HL-60 (cell line): ENCODE measurements at regions not wholly inside any gene's neighbourhood (a gene's known extent, or its start where the extent isn't known, plus 50 kb on each side); places are given as distances from the start of the nearest gene placed in this dataset.

Source experiments
- DNase-seq, 2 experiments: peaks; one replicate each; pipeline ENCODE4 v3.0.0-alpha.2; 2010 to 2020; ENCODE audit warnings: low read depth in 1 of 2, low spot score in 1 of 2
- H3K27ac ChIP-seq: fragments of 250-450 bp; sonication (Bioruptor Pico); replicated peaks from 2 replicates; pipeline ENCODE4 v1.5.1; 2020; ENCODE audit warnings: mild to moderate bottlenecking, moderate library complexity
- H3K27me3 ChIP-seq: fragments of 250-450 bp; sonication (Bioruptor Pico); 2 replicates; pipeline ENCODE4 v1.5.1; 2021; ENCODE audit warnings: mild to moderate bottlenecking, moderate library complexity; ENCODE audit not compliant: insufficient read depth, poor library complexity, severe bottlenecking
- H3K4me3 ChIP-seq: replicated peaks from 2 replicates; pipeline ENCODE4 v1.5.1; 2011; ENCODE audit warnings: mild to moderate bottlenecking, control low read depth, low read length; ENCODE audit not compliant: insufficient read depth
- CTCF ChIP-seq: IDR thresholded peaks from one replicate; pipeline ENCODE4 v1.5.1; 2011; ENCODE audit warnings: low read length, control low read depth, inconsistent platforms; ENCODE audit not compliant: insufficient read depth
- GABPA ChIP-seq: IDR thresholded peaks from 2 replicates; pipeline ENCODE4 v1.6.1; 2012; ENCODE audit warnings: low read depth
- POLR2AphosphoS5 ChIP-seq: IDR thresholded peaks from 2 replicates; pipeline ENCODE4 v1.6.1; 2012; ENCODE audit warnings: low read depth
- REST ChIP-seq: IDR thresholded peaks from 2 replicates; pipeline ENCODE4 v1.6.1; 2012; ENCODE audit warnings: low read depth; ENCODE audit not compliant: insufficient replicate concordance
- SPI1 ChIP-seq: IDR thresholded peaks from 2 replicates; pipeline ENCODE4 v1.6.1; 2012; ENCODE audit warnings: low read depth, mild to moderate bottlenecking, borderline replicate concordance

GRCh38 chr5:124039410-124039809 is 527.4 kb downstream of the CSNK1G3 start:
- TF ChIP-seq POLR2AphosphoS5 = no peak
- no peak for TF ChIP-seq SPI1
- TF ChIP-seq GABPA = no peak
- TF ChIP-seq REST = no peak
- TF ChIP-seq CTCF = no peak
- Histone ChIP-seq H3K4me3 (no peak overlapping the region), H3K27ac (no peak overlapping the region), H3K27me3 (no peaks in the 10 kb centered on the region)
- no peak for DNase-seq

- Histone ChIP-seq H3K27ac (no peak overlapping the region), H3K4me3 (no peak overlapping the region), H3K27me3 (no peaks in the 10 kb centered on the region)
- TF ChIP-seq SPI1 (no peak), CTCF (no peak), REST (no peak), POLR2AphosphoS5 (no peak), GABPA (no peak)
- DNase-seq = no peak
These were observed 524.8 kb downstream of the CSNK1G3 start for GRCh38 chr5:124036786-124037185.

GRCh38 chr5:124034963-124035362 is 523.0 kb downstream of the CSNK1G3 start:
- Histone ChIP-seq H3K27me3 (no peaks in the 10 kb centered on the region), H3K4me3 (no peak overlapping the region), H3K27ac (no peak overlapping the region)
- TF ChIP-seq GABPA (no peak), SPI1 (no peak), REST (no peak), CTCF (no peak), POLR2AphosphoS5 (no peak)
- DNase-seq = no peak
